ENCODE measurements at regions not wholly inside any gene's neighbourhood (a gene's known extent, or its start where the extent isn't known, plus 50 kb on each side); places are given as distances from the start of the nearest gene placed in this dataset.

GRCh38 chr17:57174591-57174990 lies 81.7 kb upstream of the MSI2 start:
- no peaks in the 10 kb centered on the region for H3K4me1 Mint-ChIP-seq (ENCODE audit: low read depth)
- no peaks in the 10 kb centered on the region for H3K9me3 Mint-ChIP-seq
- H3K27ac Mint-ChIP-seq: no peak overlapping the region
- no peaks in the 10 kb centered on the region for H3K36me3 Mint-ChIP-seq (ENCODE audit: low read depth)
- no peak overlapping the region for H3K4me3 Mint-ChIP-seq
- peaks cover 22% of the 10 kb centered on the region for H3K27me3 Mint-ChIP-seq

- Mint-ChIP-seq H3K4me1 (ENCODE audit: low read depth) (no peaks in the 10 kb centered on the region), H3K4me3 (no peak overlapping the region), H3K9me3 (no peaks in the 10 kb centered on the region), H3K27ac (no peak overlapping the region), H3K36me3 (ENCODE audit: low read depth) (no peaks in the 10 kb centered on the region), H3K27me3 (peaks cover under 1% of the 10 kb centered on the region)
Observed at GRCh38 chr17:57178839-57179238, 77.5 kb upstream of the MSI2 start.

- no peaks in the 10 kb centered on the region for H3K36me3 Mint-ChIP-seq (ENCODE audit: low read depth)
- H3K4me1 Mint-ChIP-seq (ENCODE audit: low read depth): no peaks in the 10 kb centered on the region
- H3K4me3 Mint-ChIP-seq: no peak overlapping the region
- no peak overlapping the region for H3K27ac Mint-ChIP-seq
- H3K27me3 Mint-ChIP-seq: peaks cover 8% of the 10 kb centered on the region
- no peaks in the 10 kb centered on the region for H3K9me3 Mint-ChIP-seq
Observed at GRCh38 chr17:57182621-57183020, 73.7 kb upstream of the MSI2 start.

GRCh38 chr17:57186226-57187019 lies 69.9 kb upstream of the MSI2 start:
- H3K4me3 Mint-ChIP-seq: no peak overlapping the region
- H3K27ac Mint-ChIP-seq: peak overlapping the region; percentile 11

GRCh38 chr17:57187391-57187790 lies 68.9 kb upstream of the MSI2 start:
- H3K4me3 Mint-ChIP-seq: no peak overlapping the region
- H3K27ac Mint-ChIP-seq: no peak overlapping the region
- H3K36me3 Mint-ChIP-seq (ENCODE audit: low read depth): no peaks in the 10 kb centered on the region
- H3K27me3 Mint-ChIP-seq: peaks cover 8% of the 10 kb centered on the region
- H3K9me3 Mint-ChIP-seq: no peaks in the 10 kb centered on the region
- no peaks in the 10 kb centered on the region for H3K4me1 Mint-ChIP-seq (ENCODE audit: low read depth)

More at GRCh38 chr17:57186226-57187019, 69.9 kb upstream of the MSI2 start:
- Mint-ChIP-seq H3K36me3 (ENCODE audit: low read depth) (no peaks in the 10 kb centered on the region), H3K9me3 (no peaks in the 10 kb centered on the region), H3K4me1 (ENCODE audit: low read depth) (no peaks in the 10 kb centered on the region), H3K27me3 (peaks cover 8% of the 10 kb centered on the region)

GRCh38 chr17:57195785-57196460 lies 60.4 kb upstream of the MSI2 start:
- Mint-ChIP-seq H3K27me3 (peaks cover 2% of the 10 kb centered on the region), H3K9me3 (peaks cover 6% of the 10 kb centered on the region), H3K27ac (no peak overlapping the region), H3K4me3 (no peak overlapping the region), H3K4me1 (ENCODE audit: low read depth) (no peaks in the 10 kb centered on the region), H3K36me3 (ENCODE audit: low read depth) (no peaks in the 10 kb centered on the region)

GRCh38 chr17:57197466-57198071 lies 58.8 kb upstream of the MSI2 start:
- H3K4me1 Mint-ChIP-seq (ENCODE audit: low read depth): no peaks in the 10 kb centered on the region
- H3K36me3 Mint-ChIP-seq (ENCODE audit: low read depth): no peaks in the 10 kb centered on the region
- H3K27ac Mint-ChIP-seq: no peak overlapping the region
- peaks cover 2% of the 10 kb centered on the region for H3K27me3 Mint-ChIP-seq
- H3K4me3 Mint-ChIP-seq: no peak overlapping the region
- peaks cover 6% of the 10 kb centered on the region for H3K9me3 Mint-ChIP-seq

- no peaks in the 10 kb centered on the region for H3K27me3 Mint-ChIP-seq
- H3K9me3 Mint-ChIP-seq: no peaks in the 10 kb centered on the region
- no peaks in the 10 kb centered on the region for H3K4me1 Mint-ChIP-seq (ENCODE audit: low read depth)
- H3K4me3 Mint-ChIP-seq: no peak overlapping the region
- H3K36me3 Mint-ChIP-seq (ENCODE audit: low read depth): no peaks in the 10 kb centered on the region
- H3K27ac Mint-ChIP-seq: no peak overlapping the region
Observed at GRCh38 chr17:57201481-57201880, 54.8 kb upstream of the MSI2 start.

GRCh38 chr17:57203040-57203439 lies 53.3 kb upstream of the MSI2 start:
- Mint-ChIP-seq H3K36me3 (ENCODE audit: low read depth) (no peaks in the 10 kb centered on the region), H3K27ac (no peak overlapping the region), H3K4me1 (ENCODE audit: low read depth) (no peaks in the 10 kb centered on the region), H3K27me3 (no peaks in the 10 kb centered on the region), H3K9me3 (peaks cover 2% of the 10 kb centered on the region), H3K4me3 (no peak overlapping the region)

Measured in stimulated activated naive CD8-positive, alpha-beta T cell treated with anti-CD3 and anti-CD28 coated beads, Interleukin-15, Interleukin-2, amounts not matched to agents 100 ng/mL and 50 ng/mL, for 24 hours (primary cell).